ENCODE measurements at regions not wholly inside any gene's neighbourhood (a gene's known extent, or its start where the extent isn't known, plus 50 kb on each side); places are given as distances from the start of the nearest gene placed in this dataset.

DNA sequence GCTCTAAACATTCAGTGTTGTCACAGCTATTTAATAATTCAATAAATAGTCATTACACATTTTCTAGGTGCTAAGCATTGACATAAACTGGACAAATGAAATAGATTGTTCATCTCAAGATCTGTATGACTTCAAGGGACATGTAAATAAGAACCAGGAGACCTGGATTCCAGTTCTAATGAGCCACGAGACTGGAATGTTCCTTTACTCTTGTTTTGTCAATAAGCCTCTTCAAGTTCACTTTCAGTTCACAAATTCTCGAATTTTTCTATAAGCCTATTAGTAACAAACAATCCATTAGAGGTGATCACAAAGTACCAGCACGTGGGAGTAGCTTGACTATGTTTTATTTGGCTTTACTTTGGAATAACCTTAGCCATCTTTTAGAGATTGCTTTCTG is 514.0 kb upstream of the SMIM31 start:
- TF ChIP-seq CTCF (IDR thresholded peaks at IDR 0.05) = no peak
- TF ChIP-seq POLR2A (IDR thresholded peaks at IDR 0.05) = no peak
